SK-N-SH treated with all-trans-retinoic acid at 6 μM for 48 hours (cell line): ENCODE measurements at regions not wholly inside any gene's neighbourhood (a gene's known extent, or its start where the extent isn't known, plus 50 kb on each side); places are given as distances from the start of the nearest gene placed in this dataset.

Experiments
- ATAC-seq: fragments of 200-7000 bp; cut with Tn5 transposase; 3 replicates; pipeline ENCODE4 v1.9.1; 2020; ENCODE audit warnings: mild to moderate bottlenecking, moderate library complexity
- ARNTL ChIP-seq: fragments of 450-650 bp; formaldehyde crosslinking; IDR thresholded peaks from 2 replicates; pipeline ENCODE4 v1.5.0; 2020; ENCODE audit warnings: low read depth, mild to moderate bottlenecking, moderate library complexity, borderline replicate concordance
- BACH2 ChIP-seq: fragments of 250-450 bp; sonication (Bioruptor Pico); IDR thresholded peaks from 2 replicates; pipeline ENCODE4 v1.9.0; 2021; ENCODE audit warnings: mild to moderate bottlenecking, borderline replicate concordance
- CSDC2 ChIP-seq: fragments of 250-450 bp; sonication (Bioruptor Pico); IDR thresholded peaks from 2 replicates; pipeline ENCODE4 v1.5.0; 2020; ENCODE audit warnings: mild to moderate bottlenecking, moderate library complexity
- ESRRG ChIP-seq: fragments of 250-450 bp; sonication (Bioruptor Pico); IDR thresholded peaks from 2 replicates; pipeline ENCODE4 v1.6.1; 2021; ENCODE audit warnings: mild to moderate bottlenecking
- GLIS3 ChIP-seq: fragments of 250-450 bp; sonication (Bioruptor Pico); IDR thresholded peaks from 2 replicates; pipeline ENCODE4 v1.5.0; 2020; ENCODE audit warnings: mild to moderate bottlenecking, moderate library complexity
- ISL1 ChIP-seq: fragments of 250-450 bp; sonication (Bioruptor Pico); IDR thresholded peaks from 2 replicates; pipeline ENCODE4 v2.1.2; 2022; ENCODE audit warnings: mild to moderate bottlenecking, moderate library complexity
- OSR1 ChIP-seq: fragments of 250-450 bp; sonication (Bioruptor Pico); IDR thresholded peaks from 2 replicates; pipeline ENCODE4 v1.8.0; 2022; ENCODE audit warnings: moderate library complexity, mild to moderate bottlenecking, inconsistent platforms
- PPARA ChIP-seq: fragments of 250-450 bp; sonication (Bioruptor Pico); IDR thresholded peaks from 2 replicates; pipeline ENCODE4 v1.5.0; 2020; ENCODE audit warnings: mild to moderate bottlenecking, borderline replicate concordance
- RARB ChIP-seq: fragments of 250-450 bp; sonication (Bioruptor Pico); IDR thresholded peaks from 2 replicates; pipeline ENCODE4 v1.8.0; 2021; ENCODE audit warnings: mild to moderate bottlenecking, moderate library complexity
- SNAI2 ChIP-seq: fragments of 250-450 bp; sonication (Bioruptor Pico); IDR thresholded peaks from 2 replicates; pipeline ENCODE4 v1.5.0; 2020; ENCODE audit warnings: mild to moderate bottlenecking, moderate library complexity
- TCF4 ChIP-seq: fragments of 250-450 bp; sonication (Bioruptor Pico); IDR thresholded peaks from 2 replicates; pipeline ENCODE4 v1.8.0; 2021; ENCODE audit warnings: mild to moderate bottlenecking, moderate library complexity, borderline replicate concordance
- TOX ChIP-seq: fragments of 250-450 bp; sonication (Bioruptor Pico); IDR thresholded peaks from 2 replicates; pipeline ENCODE4 v1.8.0; 2021; ENCODE audit warnings: mild to moderate bottlenecking, moderate library complexity, borderline replicate concordance
- ZC3H10 ChIP-seq: fragments of 250-450 bp; sonication (Bioruptor Pico); IDR thresholded peaks from 2 replicates; pipeline ENCODE4 v1.5.1; 2021; ENCODE audit warnings: mild to moderate bottlenecking, moderate library complexity
- ZFP3 ChIP-seq: fragments of 250-450 bp; sonication (Bioruptor Pico); IDR thresholded peaks from 2 replicates; pipeline ENCODE4 v1.5.0; 2020; ENCODE audit warnings: mild to moderate bottlenecking, moderate library complexity
- ZFP30 ChIP-seq: fragments of 450-650 bp; formaldehyde crosslinking; IDR thresholded peaks from 2 replicates; pipeline ENCODE4 v1.5.0; 2022; ENCODE audit warnings: mild to moderate bottlenecking, moderate library complexity
- ZNF565 ChIP-seq: fragments of 450-650 bp; formaldehyde crosslinking; conservative IDR thresholded peaks from 2 replicates; pipeline ENCODE4 v1.5.0; 2020; ENCODE audit warnings: low read depth, mild to moderate bottlenecking, moderate library complexity
- ZNF70 ChIP-seq: fragments of 450-650 bp; formaldehyde crosslinking; IDR thresholded peaks from 2 replicates; pipeline ENCODE4 v1.5.0; 2020; ENCODE audit warnings: mild to moderate bottlenecking, moderate library complexity
- TF ChIP-seq, protein P1 (sequence below): fragments of 250-450 bp; sonication (Bioruptor Pico); IDR thresholded peaks from 2 replicates; pipeline ENCODE4 v1.8.0; 2020; ENCODE audit warnings: mild to moderate bottlenecking, moderate library complexity, borderline replicate concordance
- TF ChIP-seq, protein P2 (sequence below): fragments of 250-450 bp; sonication (Bioruptor Pico); IDR thresholded peaks from 2 replicates; pipeline ENCODE4 v1.5.0; 2020; ENCODE audit warnings: mild to moderate bottlenecking, moderate library complexity
- TF ChIP-seq, protein P3 (sequence below): fragments of 250-450 bp; sonication (Bioruptor Pico); IDR thresholded peaks from 2 replicates; pipeline ENCODE4 v1.8.0; 2021; ENCODE audit warnings: low read depth, mild to moderate bottlenecking, moderate library complexity, borderline replicate concordance
- TF ChIP-seq, protein P4 (sequence below): fragments of 250-450 bp; sonication (Bioruptor Pico); IDR thresholded peaks from 2 replicates; pipeline ENCODE4 v1.5.1; 2021; ENCODE audit warnings: mild to moderate bottlenecking, moderate library complexity
- TF ChIP-seq, protein P5 (sequence below): fragments of 250-450 bp; sonication (Bioruptor Pico); IDR thresholded peaks from 2 replicates; pipeline ENCODE4 v1.5.1; 2020; ENCODE audit warnings: low read depth, mild to moderate bottlenecking, moderate library complexity

DNA sequence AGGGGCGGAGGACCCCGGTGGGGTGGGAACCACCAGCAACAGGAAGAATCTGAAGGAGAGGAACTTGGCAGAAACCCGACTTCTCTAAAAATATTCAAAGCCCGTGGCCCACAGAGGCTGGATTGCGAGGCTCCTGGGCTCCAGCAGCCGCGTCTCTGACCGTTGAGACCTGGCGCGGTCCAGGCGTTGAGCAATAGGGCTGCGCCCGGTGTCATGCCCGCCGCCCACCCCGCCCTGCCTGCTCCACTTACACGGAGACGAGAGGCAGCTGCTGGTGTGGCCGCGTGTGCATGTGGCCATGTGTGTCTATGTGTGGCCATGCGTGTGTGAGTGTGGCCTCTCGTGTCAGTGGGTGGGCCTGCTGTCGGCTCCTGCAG, 83.6 kb downstream of the IRF8 start:
- TF ChIP-seq ZFP3 (no peak), CSDC2 (CRISPR knock-in tag) (no peak), ZNF565 (CRISPR knock-in tag) (no peak), ZNF70 (CRISPR knock-in tag) (no peak), ZFP30 (no peak), TCF4 (no peak), ESRRG (no peak), PPARA (no peak), OSR1 (no peak), SNAI2 (CRISPR knock-in tag) (no peak), ARNTL (CRISPR knock-in tag) (no peak), BACH2 (CRISPR knock-in tag) (no peak)
- TF ChIP-seq, protein P1, sequence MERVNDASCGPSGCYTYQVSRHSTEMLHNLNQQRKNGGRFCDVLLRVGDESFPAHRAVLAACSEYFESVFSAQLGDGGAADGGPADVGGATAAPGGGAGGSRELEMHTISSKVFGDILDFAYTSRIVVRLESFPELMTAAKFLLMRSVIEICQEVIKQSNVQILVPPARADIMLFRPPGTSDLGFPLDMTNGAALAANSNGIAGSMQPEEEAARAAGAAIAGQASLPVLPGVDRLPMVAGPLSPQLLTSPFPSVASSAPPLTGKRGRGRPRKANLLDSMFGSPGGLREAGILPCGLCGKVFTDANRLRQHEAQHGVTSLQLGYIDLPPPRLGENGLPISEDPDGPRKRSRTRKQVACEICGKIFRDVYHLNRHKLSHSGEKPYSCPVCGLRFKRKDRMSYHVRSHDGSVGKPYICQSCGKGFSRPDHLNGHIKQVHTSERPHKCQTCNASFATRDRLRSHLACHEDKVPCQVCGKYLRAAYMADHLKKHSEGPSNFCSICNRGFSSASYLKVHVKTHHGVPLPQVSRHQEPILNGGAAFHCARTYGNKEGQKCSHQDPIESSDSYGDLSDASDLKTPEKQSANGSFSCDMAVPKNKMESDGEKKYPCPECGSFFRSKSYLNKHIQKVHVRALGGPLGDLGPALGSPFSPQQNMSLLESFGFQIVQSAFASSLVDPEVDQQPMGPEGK (CRISPR knock-in tag), result no peak
- TF ChIP-seq, protein P2, sequence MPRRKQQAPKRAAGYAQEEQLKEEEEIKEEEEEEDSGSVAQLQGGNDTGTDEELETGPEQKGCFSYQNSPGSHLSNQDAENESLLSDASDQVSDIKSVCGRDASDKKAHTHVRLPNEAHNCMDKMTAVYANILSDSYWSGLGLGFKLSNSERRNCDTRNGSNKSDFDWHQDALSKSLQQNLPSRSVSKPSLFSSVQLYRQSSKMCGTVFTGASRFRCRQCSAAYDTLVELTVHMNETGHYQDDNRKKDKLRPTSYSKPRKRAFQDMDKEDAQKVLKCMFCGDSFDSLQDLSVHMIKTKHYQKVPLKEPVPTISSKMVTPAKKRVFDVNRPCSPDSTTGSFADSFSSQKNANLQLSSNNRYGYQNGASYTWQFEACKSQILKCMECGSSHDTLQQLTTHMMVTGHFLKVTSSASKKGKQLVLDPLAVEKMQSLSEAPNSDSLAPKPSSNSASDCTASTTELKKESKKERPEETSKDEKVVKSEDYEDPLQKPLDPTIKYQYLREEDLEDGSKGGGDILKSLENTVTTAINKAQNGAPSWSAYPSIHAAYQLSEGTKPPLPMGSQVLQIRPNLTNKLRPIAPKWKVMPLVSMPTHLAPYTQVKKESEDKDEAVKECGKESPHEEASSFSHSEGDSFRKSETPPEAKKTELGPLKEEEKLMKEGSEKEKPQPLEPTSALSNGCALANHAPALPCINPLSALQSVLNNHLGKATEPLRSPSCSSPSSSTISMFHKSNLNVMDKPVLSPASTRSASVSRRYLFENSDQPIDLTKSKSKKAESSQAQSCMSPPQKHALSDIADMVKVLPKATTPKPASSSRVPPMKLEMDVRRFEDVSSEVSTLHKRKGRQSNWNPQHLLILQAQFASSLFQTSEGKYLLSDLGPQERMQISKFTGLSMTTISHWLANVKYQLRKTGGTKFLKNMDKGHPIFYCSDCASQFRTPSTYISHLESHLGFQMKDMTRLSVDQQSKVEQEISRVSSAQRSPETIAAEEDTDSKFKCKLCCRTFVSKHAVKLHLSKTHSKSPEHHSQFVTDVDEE (CRISPR knock-in tag), result no peak
- TF ChIP-seq, all 23 proteins: peak for 0
- no peak for ATAC-seq

DNA sequence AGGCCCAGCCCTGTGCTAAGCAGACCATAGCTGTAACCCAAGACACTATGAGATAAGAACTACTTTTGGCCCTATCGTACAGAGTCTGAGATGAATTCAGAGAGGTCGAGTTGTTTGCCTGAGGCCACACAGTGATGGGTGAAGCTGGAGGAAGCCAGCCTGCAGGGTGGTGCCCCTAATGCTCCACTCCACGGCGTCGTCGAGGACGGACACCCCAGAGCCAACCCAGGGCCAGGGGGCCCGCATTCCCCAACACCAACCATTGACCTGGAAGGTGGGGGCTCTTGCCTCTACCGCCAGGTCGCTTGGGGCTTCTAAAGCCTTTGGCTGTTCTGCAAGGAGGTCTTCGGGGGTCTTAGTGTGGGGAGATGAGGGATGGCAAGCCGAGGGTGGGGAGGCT, 84.1 kb downstream of the IRF8 start:
- TF ChIP-seq GLIS3 (CRISPR knock-in tag), result no peak
- TF ChIP-seq, protein P3, sequence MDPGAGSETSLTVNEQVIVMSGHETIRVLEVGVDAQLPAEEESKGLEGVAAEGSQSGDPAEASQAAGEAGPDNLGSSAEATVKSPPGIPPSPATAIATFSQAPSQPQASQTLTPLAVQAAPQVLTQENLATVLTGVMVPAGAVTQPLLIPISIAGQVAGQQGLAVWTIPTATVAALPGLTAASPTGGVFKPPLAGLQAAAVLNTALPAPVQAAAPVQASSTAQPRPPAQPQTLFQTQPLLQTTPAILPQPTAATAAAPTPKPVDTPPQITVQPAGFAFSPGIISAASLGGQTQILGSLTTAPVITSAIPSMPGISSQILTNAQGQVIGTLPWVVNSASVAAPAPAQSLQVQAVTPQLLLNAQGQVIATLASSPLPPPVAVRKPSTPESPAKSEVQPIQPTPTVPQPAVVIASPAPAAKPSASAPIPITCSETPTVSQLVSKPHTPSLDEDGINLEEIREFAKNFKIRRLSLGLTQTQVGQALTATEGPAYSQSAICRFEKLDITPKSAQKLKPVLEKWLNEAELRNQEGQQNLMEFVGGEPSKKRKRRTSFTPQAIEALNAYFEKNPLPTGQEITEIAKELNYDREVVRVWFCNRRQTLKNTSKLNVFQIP, result no peak
- TF ChIP-seq PPARA, result no peak
- no peak for TF ChIP-seq ISL1
- TF ChIP-seq, protein P4, sequence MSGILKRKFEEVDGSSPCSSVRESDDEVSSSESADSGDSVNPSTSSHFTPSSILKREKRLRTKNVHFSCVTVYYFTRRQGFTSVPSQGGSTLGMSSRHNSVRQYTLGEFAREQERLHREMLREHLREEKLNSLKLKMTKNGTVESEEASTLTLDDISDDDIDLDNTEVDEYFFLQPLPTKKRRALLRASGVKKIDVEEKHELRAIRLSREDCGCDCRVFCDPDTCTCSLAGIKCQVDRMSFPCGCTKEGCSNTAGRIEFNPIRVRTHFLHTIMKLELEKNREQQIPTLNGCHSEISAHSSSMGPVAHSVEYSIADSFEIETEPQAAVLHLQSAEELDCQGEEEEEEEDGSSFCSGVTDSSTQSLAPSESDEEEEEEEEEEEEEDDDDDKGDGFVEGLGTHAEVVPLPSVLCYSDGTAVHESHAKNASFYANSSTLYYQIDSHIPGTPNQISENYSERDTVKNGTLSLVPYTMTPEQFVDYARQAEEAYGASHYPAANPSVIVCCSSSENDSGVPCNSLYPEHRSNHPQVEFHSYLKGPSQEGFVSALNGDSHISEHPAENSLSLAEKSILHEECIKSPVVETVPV (CRISPR knock-in tag), result no peak
- TF ChIP-seq RARB (CRISPR knock-in tag), result no peak
- no peak for TF ChIP-seq TOX
- TF ChIP-seq, protein P2 (CRISPR knock-in tag), result no peak
- TF ChIP-seq, protein P5, sequence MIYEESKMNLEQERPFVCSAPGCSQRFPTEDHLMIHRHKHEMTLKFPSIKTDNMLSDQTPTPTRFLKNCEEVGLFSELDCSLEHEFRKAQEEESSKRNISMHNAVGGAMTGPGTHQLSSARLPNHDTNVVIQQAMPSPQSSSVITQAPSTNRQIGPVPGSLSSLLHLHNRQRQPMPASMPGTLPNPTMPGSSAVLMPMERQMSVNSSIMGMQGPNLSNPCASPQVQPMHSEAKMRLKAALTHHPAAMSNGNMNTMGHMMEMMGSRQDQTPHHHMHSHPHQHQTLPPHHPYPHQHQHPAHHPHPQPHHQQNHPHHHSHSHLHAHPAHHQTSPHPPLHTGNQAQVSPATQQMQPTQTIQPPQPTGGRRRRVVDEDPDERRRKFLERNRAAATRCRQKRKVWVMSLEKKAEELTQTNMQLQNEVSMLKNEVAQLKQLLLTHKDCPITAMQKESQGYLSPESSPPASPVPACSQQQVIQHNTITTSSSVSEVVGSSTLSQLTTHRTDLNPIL (CRISPR knock-in tag), result no peak
- no peak for TF ChIP-seq ARNTL (CRISPR knock-in tag)
- no peak for TF ChIP-seq ZC3H10
- no peak for TF ChIP-seq ZNF70 (CRISPR knock-in tag)
- TF ChIP-seq ESRRG, result no peak
- no peak for ATAC-seq
